DMS53 treated with DMSO at 0.1 percent for 48 hours (cell line): ENCODE measurements at regions not wholly inside any gene's neighbourhood (a gene's known extent, or its start where the extent isn't known, plus 50 kb on each side); places are given as distances from the start of the nearest gene placed in this dataset.
"Not testable (repeated sequence)": the region's sequence is repeated elsewhere in the genome, so short reads cannot be mapped to it uniquely, and the experiment has no call there.

ENCODE experiments used
- DNase-seq: peaks from one replicate; lab custom pipeline; 2025; ENCODE audit not compliant: unreplicated experiment; lab: John Stamatoyannopoulos, UW

DNA sequence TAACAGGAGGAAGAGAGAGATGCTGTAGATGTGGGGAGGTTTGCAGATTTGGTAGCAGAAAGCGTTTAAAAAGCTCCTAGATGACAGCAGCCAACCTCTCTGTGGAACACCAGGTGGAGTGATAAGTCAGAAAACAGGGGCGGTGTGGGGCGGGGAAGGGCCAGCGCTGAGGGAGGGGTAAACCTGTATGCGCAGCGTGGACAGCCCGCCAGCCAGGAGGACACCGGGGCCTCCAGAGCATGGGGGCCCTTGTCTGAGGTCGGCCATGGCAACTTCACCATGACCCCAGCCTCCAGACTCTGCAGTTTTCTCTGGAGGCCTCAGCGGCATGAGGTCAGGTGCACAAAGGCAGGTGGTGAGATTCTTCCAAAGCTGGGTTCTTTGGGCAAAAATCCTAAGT lies 423.7 kb downstream of the BRD1 start:
- no peak for DNase-seq

DNA sequence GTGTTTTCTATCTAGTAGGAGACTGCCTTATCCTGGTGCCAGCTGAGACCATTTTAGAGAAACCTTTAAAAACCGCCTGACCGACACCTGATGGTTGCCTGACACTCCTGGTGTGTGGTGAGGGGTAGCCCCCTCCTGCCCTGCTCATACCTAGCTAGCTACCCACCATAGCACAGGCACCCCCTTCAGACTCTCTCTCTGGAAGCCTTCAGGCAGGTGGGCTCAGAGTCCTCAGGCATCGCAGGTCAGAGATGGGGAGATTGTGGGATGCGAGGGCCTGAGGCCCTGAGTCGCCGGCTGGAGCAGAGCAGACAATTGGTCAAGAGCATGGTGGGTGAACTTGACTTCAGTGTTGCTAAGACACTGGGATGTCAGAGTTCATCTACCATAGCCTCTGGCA lies 424.6 kb downstream of the BRD1 start:
- no peak for DNase-seq

DNA sequence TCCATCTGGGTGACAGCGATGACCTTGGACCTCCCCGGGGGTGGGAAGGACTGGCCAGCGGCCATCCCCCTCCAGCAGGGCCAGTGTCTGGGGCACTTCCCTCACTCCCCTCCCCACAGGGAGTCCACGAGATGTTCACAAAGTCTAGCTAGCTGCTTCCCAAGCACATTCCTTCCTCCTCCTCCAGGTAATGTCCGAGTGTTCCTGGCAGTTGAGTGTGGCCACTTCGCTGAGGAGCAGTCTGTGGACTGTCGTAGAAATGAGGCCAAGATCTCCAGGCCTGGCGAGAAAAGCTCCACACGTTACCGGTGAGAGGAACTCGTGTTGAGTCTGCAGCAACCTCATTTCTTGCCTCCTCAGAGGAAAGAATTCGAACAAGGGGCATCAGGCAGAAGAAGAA lies 425.5 kb downstream of the BRD1 start:
- DNase-seq = no peak

DNA sequence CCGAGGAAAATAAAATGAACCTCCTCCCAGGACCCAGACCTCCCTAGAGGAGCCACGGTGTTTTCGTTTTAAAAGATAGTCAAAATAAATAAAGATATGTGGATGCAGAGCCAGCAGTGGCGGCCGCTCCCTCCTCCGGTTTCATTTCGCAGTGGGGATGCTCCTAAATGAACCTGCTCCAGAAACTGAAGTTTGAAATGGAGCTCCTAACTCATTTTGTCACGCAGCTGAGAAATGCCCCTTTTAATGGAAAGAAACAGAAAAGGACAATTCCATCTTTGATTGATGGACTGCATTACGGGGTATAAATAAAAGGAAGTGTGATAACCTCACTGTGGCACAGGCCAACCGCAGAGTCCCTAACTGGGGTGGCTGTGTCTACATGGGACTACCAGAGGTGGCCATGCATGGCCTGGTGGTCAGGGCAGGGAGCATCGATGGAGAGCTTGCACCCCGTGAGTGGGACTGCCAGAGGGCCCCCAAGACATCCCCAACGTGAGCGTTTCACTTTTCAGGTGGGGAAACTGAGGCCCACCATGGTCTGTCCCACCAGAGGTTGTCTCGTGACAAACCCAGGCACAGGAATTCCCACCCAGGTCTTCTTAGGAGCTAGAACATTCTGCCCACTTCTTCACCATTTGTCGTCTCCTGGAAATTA lies 426.6 kb downstream of the BRD1 start:
- no peak for DNase-seq

DNA sequence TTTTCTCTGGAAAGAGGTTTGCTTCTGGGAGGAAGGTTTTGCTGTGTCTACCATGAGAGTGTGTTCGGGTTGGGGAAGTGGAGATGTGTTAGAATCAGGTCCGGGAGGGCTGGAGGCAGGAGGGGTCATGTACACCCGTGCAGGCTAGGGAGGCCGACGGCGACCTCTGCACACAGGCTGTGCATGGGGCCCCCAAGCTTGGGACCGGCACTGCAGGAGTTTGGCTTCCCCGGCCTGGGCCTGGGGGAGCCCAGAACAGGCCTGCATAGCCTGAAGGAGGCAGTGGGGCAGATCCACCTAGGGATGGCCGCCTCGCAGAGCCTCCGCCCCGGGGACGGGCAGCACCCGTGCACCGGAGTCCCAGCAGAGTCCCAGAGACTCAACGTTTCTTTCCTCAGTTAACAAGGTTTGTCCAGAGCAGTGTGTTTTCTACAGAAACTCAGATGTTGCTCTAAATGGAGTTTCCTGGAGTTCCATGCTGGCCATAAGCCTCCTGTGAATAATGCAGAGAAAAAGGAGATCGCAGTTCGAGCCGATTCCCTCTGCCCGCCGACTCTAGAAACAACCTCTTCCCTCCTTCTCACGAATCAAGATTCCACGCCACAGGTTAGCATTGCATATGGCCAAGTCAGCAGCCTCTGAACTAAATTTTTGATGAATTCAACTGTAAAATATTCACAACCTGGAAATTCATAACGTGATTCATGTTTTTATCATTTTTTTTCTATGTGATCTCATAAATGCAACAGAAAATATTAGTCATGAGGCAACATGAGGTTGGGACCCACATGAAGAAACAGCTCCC lies 427.3 kb downstream of the BRD1 start:
- no peak for DNase-seq

DNA sequence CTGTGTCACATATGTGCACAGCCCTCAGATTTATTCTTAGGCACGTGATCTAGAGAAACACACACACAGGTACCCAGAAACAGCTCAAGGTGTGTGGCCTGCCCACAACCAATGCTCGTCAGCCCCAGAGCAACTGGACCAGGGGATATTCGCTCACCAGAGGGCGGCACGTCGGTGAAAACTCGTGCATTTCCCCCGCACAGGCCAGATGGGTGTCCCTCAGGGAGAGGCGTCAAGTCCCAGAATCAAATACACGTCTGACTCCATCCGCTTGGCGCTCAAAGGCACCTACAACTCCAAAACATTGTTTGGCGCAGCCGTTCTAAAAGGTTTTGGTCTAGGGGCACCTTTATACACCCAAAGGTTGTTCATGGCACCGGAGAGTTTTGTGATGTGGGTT lies 429.0 kb downstream of the BRD1 start:
- no peak for DNase-seq

DNA sequence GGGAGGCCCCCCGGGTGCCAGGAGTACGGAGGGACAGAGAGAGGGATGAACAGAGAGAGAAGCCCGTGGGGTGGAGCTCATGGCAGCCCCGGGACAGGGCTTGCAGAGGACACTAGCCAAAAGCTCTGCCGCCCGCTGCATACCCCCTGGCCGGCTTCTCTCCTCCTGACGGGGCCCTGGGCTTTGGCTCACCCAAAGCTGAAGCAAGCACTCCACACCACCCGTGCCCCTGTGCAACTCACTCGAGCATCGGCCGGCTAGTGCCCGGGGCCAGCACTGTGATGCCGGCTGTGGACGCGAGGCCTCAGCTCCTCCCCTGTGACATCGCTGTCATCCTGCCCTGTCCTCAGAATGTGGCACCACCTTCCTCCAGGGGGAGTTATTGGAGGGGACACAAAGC lies 429.6 kb downstream of the BRD1 start:
- no peak for DNase-seq

DNA sequence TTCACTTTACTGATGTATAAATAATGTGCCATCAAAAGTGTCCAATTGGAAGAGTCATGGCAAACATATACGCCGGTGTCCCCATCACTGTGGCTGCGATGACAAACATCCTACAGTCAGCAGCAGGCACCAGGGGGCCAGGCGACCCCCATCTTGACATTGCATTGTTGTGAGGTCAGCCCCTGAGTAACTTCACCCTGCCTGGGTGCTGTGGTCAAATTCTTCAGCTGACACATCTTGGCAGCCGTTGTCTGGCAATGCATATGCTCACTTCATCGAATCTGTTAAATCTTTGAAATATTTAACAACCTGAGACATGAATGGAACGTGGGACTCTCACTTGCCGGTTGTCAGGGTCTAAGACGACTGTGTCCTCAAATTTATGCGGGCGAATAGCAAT lies 430.9 kb downstream of the BRD1 start:
- no peak for DNase-seq

DNA sequence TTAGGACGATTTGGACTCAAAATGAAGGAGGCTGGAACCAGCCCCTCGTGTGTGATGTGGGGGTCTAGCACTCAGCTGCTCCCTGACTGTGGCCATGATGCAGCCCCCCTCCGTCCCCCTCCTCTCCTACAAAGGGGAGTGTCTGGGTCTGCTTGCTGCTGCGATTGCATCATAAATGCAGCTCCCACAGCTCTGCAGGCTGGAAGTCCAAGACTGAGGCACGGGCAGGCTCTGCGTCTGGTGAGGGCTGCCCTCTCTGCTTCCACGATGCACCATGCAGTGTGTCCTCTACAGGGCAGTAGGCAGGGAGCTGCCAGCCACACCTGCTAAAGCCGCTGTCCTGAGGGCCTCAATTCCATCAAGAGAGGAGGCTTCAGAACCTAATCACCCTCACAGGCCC lies 432.1 kb downstream of the BRD1 start:
- no peak for DNase-seq

DNA sequence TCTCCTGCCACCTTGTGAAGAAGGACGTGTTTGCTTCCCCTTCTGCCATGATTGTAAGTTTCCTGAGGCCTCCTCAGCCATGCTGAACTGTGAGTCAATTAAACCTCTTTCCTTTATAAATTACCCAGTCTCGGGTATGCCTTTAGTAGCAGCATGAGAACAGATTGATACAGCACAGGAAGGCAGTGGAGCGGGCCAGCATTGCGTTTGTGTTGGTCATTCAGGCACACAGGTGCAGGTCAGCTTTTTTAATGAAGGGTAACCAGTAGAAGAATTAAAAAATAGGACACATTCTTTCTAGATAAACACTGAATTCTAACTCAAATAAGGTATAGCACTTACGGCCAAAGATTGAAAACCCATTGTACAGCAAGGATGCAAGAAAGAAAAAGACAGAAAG lies 432.6 kb downstream of the BRD1 start:
- DNase-seq = not testable (repeated sequence)

DNA sequence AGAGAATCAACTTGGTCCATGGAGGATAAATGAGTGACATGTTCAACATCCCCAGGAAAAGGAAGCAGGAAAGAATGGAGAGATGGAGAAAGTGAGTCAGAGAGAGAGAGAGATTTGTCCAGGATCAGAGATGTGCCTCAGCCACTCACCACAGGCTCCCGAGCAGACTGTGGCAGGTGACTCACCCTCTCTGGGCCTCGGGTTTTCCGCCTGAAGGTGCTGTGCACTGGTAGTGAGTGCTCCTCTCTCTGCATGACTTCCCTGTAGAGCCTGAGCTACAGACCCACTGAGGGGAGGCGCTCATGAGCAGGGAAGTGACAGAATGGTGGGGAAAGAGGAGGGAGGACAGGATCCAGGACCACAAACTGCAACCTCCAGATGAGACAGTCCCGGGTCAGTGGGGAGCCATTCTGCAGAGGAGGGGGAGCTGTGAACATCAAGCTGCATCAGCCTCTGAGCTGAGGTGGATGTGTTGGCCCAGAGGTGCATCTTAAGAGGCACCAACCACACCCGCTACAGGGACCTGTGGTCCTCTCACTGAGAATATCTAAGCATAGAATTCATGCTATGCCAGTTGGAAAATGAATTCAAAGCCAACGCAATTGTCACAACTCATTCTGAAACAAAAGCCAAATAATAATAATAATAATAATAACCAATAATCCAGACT lies 433.4 kb downstream of the BRD1 start:
- no peak for DNase-seq

DNA sequence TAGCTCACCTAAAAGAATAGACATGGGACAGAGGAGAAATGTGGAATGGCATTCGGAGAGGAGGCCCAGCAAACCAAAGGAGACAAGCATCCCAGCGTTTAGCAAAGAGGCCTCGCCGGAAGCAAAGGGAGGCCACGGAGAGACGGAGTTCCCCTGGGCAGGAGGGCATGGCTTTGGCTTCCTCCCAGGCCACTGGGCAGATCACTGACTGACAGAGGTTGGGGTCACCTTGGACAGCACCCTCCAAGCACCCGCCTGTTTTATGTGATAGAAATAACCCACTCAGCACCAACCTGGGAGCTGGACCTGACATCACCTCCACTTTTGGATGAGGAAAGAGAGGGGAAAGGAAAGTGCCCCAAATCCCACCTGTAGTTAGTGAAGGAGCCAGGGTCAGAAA lies 434.1 kb downstream of the BRD1 start:
- no peak for DNase-seq

DNA sequence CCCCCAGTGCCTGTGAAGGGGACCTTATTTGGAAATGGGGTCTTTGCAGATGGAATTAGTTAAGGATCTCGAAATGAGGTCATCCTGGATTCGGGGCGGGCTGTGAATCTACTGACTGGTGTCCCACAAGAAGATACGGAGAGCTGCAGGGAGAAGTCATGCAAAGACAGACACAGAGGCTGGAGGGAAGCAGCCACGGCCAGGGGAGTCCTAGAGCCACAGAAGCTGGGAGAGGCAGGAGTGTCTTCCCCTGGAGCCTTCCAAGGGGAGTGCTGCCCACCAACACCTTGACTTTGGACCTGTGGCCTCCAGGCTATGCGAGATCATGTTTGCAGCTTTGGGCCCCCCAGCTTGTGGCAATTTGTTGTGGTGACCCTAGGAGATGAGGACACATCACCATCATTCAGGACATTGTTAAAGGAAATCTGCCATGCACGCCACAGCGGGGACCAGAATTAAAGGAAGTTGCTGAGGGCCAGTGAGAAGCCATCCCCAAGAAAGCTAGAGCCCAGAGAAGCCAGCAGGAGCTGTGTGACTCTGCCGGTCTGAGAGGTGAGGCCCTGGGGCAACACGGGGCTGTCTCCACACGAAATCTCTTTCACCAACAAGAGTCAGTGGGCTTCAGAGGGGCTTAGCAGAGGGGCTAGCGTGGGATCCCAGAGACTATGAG lies 434.7 kb downstream of the BRD1 start:
- no peak for DNase-seq

DNA sequence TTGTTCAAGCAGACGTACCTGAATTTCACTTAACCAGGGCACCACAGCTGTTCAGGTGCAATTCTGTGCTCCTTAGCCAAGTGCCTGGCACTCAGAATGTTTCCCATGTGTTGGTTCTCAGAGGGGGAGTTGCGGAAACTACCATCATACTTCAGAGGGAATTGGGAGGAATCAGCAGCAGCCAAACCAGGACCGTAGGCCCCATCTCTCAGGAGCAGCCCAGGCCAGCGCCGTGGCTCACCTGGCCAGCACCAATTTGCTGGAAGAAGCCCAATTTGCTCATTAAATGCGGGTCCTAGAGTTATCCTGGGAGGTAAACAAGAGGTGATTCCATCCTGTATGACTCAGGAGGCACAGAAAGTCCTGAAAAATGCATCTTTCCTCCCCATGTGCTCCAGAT lies 435.4 kb downstream of the BRD1 start:
- no peak for DNase-seq

DNA sequence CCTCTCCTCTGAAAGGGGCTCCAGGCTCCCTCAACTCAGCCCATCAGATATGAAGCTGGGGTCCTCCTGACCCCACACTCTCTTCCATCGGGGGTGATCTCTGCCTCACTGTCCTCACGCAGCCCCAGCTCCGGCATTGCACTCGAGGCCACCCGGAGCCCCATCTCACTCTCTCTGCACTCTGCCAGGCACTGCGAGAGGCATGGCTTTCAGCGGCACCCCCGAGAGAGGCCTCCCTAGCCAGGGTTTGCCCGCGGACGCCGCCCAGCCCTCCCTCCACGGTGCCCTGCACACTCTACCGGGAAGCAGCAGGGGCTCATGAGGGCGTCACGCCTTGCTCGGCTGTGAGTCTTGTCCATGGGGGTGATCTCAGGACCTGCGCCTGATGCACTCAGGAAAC lies 436.2 kb downstream of the BRD1 start:
- no peak for DNase-seq

DNA sequence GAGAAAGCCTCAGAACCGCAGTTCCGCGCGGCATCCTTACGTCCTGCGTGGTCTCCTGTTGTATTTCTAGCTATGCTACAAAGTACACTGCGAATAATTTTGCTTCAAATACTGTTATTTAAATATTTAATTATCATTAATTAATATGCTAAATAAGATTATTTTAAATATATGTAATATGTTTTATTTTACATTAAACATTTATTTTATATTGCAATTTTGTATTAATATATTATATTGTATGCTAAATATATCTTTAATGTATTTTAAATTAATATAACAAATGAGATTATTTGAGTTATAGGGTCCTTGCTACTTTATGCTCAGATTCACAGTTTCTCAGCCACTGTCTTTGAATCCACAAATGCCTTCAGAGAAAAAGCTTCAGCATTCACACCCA lies 436.7 kb downstream of the BRD1 start:
- no peak for DNase-seq

DNA sequence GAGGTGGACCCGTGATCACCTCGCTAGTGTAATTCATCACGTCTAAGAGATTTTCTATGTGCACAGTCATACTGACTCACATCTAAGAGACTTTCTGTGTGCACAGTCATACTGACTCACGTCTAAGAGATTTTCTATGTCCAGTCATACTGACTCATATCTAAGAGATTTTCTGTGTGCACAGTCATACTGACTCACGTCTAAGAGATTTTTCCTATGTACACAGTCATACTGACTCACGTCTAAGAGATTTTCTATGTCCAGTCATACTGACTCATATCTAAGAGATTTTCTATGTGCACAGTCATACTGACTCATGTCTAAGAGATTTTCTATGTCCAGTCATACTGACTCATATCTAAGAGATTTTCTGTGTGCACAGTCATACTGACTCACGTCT lies 443.8 kb downstream of the BRD1 start:
- not testable (repeated sequence) for DNase-seq

DNA sequence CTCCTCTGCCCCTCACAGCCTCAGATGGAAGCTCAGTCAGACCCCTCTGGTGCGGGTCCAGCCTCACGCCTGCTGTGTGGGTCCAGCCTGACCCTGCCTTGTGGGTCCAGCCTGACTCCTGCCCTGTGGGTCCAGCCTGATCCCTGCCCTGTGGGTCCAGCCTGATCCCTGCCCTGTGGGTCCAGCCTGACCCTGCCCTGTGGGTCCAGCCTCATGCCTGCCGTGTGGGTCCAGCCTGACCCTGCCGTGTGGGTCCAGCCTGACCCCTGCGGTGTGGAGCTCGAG lies 445.3 kb downstream of the BRD1 start:
- no peak for DNase-seq

DNA sequence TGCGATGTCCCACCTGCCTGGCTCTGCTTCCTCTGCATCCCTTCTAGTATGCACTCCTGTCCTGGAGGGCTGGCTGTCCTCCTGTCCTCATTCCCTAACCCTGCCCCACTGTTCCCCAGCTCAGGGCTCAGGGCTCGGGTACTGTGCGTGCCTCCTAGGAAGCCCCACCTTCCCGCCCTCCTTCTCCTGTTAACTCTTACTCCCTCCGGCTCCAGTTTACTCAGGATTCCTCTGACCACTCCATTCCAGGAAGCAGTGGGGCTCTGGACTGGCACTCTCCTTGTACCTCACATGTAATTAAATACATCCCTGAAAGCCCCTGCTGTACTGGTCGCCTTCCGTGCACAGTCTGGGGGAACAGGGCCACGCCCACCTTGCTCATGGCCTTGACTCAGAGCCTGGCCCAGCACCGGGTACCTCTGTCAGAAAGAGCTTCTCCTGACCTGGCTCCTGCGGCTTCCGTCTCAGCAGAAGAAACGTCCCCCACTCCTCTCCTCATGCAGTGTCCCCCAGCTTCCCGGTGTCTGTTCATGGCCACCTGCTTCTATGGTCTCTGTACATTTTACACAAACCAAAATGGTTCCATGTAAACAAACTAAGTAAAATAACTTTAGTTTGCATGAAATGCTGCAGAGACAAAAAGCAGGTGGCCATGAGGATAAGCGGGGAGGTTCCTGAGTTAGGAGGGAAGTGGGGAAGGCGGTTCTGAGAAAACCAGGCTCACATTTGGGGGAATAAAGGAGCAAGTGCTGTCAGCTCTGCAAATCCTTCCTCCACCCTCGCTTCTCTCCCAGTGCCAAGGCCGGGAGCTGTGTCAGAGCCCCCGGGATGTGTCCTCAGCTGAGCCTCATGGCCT lies 445.9 kb downstream of the BRD1 start:
- DNase-seq = no peak

DNA sequence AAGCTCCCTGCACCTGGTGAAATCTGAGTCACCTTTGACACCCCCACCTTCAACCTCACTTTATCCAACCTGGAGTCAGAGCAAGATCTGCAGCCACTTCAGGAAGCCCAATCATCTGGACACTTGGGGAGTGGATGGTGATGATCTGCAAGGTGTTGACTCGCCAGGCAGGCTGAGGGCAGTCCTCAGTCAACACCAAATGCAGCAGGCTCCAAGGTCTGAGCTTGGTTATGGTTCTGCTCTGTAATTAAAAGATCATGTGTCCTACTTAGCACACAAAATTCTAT lies 446.9 kb downstream of the BRD1 start:
- DNase-seq = no peak

DNA sequence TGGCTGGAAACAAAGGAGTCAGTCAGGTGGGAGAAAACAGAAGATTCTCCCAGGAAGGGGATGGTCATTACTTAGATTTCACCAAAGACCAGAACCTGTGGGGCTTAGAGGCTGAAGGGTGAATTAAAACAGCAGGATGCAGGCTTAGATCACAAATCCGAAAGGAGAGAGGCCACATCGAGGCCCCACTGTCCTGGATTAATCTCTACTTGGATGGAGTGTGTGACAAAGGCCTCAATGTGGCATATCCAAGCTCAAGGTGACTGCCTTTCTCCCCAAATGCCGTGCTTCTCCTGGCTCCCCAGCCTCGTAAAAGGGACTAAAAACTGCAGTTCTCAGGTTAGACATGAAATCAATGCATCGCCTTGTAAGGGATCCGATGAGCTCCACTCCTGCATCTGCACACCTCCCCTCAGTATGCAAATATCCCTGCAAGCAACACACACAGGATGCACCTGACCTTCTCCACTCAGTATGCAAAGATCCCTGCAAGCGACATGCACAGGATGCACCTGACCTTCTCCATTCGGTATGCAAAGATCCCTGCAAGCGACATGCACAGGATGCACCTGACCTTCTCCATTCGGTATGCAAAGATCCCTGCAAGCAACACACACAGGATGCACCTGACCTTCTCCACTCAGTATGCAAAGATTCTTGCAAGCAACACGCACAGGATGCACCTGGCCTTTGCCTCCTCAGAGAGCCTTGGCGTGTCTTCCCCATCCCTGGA lies 447.4 kb downstream of the BRD1 start:
- no peak for DNase-seq
